ENCODE measurements at regions not wholly inside any gene's neighbourhood (a gene's known extent, or its start where the extent isn't known, plus 50 kb on each side); places are given as distances from the start of the nearest gene placed in this dataset.
"Not testable (repeated sequence)": the region's sequence is repeated elsewhere in the genome, so short reads cannot be mapped to it uniquely, and the experiment has no call there.

GRCh38 chr1:172779491-172779890 lies 120.6 kb downstream of the FASLG start:
- no peak overlapping the region for H3K27ac ChIP-seq
- TF ChIP-seq, protein P1, sequence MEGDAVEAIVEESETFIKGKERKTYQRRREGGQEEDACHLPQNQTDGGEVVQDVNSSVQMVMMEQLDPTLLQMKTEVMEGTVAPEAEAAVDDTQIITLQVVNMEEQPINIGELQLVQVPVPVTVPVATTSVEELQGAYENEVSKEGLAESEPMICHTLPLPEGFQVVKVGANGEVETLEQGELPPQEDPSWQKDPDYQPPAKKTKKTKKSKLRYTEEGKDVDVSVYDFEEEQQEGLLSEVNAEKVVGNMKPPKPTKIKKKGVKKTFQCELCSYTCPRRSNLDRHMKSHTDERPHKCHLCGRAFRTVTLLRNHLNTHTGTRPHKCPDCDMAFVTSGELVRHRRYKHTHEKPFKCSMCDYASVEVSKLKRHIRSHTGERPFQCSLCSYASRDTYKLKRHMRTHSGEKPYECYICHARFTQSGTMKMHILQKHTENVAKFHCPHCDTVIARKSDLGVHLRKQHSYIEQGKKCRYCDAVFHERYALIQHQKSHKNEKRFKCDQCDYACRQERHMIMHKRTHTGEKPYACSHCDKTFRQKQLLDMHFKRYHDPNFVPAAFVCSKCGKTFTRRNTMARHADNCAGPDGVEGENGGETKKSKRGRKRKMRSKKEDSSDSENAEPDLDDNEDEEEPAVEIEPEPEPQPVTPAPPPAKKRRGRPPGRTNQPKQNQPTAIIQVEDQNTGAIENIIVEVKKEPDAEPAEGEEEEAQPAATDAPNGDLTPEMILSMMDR (conservative IDR thresholded peaks at IDR 0.05), result no peak
- TF ChIP-seq ZFX (IDR thresholded peaks at IDR 0.05), result no peak

DNA sequence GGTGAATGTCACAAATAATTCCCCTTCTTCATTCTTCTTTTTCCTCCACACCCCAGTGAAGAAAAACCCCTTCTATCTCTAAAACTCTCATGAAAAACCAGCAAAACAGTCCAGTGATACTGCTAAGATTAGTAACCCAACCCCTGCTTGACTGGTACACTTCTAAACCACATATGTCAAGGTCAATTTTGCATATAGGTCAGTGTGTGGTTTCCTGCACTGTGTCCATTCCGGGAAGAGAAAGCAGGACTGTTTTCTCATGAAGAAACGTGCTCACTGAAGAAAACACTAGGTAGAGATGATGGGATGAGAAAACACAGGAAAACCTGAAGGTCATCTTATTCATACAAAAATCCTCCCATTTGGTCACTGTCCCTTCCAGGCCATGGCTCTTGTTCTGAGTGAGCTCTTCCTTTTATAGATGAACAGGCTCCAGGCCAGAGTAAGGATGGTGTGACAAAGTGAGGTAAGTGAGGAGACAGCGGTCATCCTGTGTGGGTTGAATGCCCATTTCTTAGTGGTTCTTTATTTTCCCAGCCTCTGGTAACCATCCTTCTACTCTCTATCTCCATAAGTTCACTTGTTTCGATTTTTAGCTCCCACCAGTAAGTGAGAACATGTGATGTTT lies 122.7 kb downstream of the FASLG start:
- TF ChIP-seq, protein P1 (conservative IDR thresholded peaks at IDR 0.05), result no peak
- no peak for TF ChIP-seq ZFX (IDR thresholded peaks at IDR 0.05)
- H3K27ac ChIP-seq, result no peak overlapping the region

- no peak for TF ChIP-seq ZFX (IDR thresholded peaks at IDR 0.05)
- TF ChIP-seq, protein P1 (conservative IDR thresholded peaks at IDR 0.05), result no peak
Observed at GRCh38 chr1:172789840-172790239, 130.9 kb downstream of the FASLG start.

GRCh38 chr1:172790245-172790644 lies 131.3 kb downstream of the FASLG start:
- H3K27ac ChIP-seq, result no peak overlapping the region
- no peak for TF ChIP-seq ZFX (IDR thresholded peaks at IDR 0.05)
- TF ChIP-seq, protein P1 (conservative IDR thresholded peaks at IDR 0.05), result no peak

More at GRCh38 chr1:172789840-172790239, 130.9 kb downstream of the FASLG start:
- no peak overlapping the region for H3K27ac ChIP-seq

GRCh38 chr1:172793823-172794222 lies 134.9 kb downstream of the FASLG start:
- H3K27ac ChIP-seq, result no peak overlapping the region
- TF ChIP-seq ZFX (IDR thresholded peaks at IDR 0.05), result no peak
- TF ChIP-seq, protein P1 (conservative IDR thresholded peaks at IDR 0.05), result no peak

DNA sequence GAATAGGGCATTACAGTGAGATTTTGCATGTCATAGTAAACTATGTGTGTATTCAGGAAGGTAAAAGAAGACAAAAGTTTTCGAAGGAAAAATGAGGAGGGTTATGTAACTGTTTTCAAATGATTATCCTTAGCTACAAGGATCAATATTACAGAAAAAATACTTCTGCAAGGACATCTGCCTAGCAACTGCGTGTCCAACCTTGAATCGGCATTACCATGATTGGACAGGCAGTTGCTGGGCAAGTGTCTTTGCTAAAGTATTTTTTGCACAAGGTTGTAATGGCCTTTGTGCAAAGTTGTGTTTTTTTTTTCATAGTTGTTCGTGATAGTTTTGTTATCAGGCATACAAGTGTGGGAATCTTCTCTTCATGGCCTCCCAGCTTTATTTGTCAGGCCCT lies 136.8 kb downstream of the FASLG start:
- no peak overlapping the region for H3K27ac ChIP-seq
- no peak for TF ChIP-seq ZFX (IDR thresholded peaks at IDR 0.05)
- TF ChIP-seq, protein P1 (conservative IDR thresholded peaks at IDR 0.05), result no peak

GRCh38 chr1:172799804-172800203 lies 140.9 kb downstream of the FASLG start:
- not testable (repeated sequence) for H3K27ac ChIP-seq

DNA sequence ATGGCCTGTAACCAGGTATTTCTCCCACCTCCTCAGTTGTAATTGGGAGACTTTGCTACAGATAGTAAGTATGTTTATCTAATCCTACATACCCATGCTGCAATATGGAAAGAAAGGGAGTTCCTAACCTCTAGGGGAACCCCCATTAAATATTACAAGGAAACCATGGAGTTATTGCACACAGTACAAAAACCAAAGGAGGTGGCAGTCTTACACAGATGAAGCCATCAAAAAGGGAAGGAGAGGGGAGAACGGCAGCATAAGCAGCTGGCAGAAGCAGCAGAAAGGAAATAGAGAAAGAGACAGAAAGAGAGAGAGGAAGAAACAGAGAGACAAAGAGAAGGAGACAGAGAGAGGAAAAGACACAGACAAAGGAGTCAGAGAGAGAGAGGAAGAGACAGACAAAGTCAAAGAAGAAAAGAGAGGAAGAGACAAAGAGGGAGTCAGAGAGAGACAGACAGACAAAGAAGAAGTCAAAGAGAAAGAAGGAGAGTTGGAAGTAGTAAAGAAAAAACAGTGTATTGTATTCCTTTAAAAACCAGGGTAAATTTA lies 142.9 kb downstream of the FASLG start:
- no peak overlapping the region for H3K27ac ChIP-seq
- TF ChIP-seq, protein P1 (conservative IDR thresholded peaks at IDR 0.05), result no peak
